GM19193 (cell line): ENCODE measurements at regions not wholly inside any gene's neighbourhood (a gene's known extent, or its start where the extent isn't known, plus 50 kb on each side); places are given as distances from the start of the nearest gene placed in this dataset.

ENCODE experiments used
- POLR2A ChIP-seq: IDR thresholded peaks from 4 replicates; pipeline ENCODE4 v1.6.1; 2011; ENCODE audit not compliant: insufficient read depth, insufficient read length; ENCODE audit errors: extremely low read depth

GRCh38 chr2:41717839-41718238, 330.0 kb upstream of the PKDCC start:
- no peak for TF ChIP-seq POLR2A

- TF ChIP-seq POLR2A = no peak
Measured at GRCh38 chr2:41718705-41719104, 329.1 kb upstream of the PKDCC start.

DNA sequence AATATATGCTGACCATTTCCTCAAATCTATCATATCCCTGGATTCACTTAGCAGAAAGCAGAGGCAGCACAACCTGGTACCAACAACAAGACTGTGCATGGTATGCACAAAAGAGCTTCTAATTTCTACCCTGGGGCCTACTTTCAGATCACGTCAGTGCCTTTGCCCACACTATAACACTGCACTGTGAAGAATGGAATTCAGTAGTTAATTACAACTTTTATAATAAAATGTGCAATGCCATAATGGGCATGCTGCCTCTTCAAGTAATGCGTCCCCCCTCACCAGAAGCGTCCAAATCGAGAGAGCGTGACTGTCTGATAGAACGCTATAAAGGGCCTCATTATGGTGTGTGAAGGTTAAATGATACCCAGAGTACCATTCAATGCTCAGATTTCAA, 328.1 kb upstream of the PKDCC start:
- no peak for TF ChIP-seq POLR2A

- no peak for TF ChIP-seq POLR2A
Measured at GRCh38 chr2:41720331-41721251, 327.2 kb upstream of the PKDCC start.

- TF ChIP-seq POLR2A = no peak
Measured at GRCh38 chr2:41722668-41723369, 325.0 kb upstream of the PKDCC start.

- no peak for TF ChIP-seq POLR2A
Measured at GRCh38 chr2:41723526-41723925, 324.3 kb upstream of the PKDCC start.

DNA sequence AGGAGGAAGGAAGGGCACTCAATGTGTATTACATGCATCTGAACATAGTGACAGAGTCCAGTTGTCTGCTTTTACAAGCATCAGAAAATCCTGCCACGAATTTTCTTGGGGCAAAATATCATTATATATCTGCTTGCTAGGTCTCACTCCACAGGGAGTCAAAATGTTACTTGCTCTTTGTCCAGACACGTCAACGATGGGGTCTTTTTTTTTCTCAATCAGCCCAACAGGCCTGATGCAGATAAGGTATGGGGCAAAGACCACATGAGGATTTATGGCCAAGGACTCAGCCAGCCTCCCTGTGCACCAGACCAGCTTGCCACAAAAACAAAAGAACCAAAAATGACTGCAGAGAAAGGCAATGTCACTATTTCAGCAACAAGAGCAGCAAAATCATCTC, 323.4 kb upstream of the PKDCC start:
- TF ChIP-seq POLR2A = no peak

- no peak for TF ChIP-seq POLR2A
Measured at GRCh38 chr2:41725901-41726300, 321.9 kb upstream of the PKDCC start.

GRCh38 chr2:41726364-41726763, 321.5 kb upstream of the PKDCC start:
- TF ChIP-seq POLR2A = no peak

GRCh38 chr2:41727152-41727551, 320.7 kb upstream of the PKDCC start:
- TF ChIP-seq POLR2A = no peak

DNA sequence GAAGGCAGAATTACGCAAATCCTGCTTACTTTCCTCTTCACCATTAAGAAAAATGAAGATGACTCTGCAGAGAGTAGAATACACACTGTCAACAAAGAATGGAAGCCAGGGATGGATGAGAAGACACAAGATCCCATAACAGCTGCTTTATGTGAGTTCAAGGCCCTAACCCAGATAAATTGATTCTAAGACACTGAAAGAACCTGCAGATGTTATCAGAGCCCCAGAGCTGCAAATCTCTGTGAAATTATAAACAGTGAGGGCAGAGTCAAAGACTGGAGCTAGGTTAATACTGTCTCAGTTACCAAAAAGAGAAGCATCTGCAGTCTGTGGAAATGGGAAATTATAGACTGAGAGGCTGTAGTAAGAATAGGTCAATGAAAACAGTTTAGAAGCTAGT, 320.1 kb upstream of the PKDCC start:
- no peak for TF ChIP-seq POLR2A

GRCh38 chr2:41728788-41729338, 319.0 kb upstream of the PKDCC start:
- no peak for TF ChIP-seq POLR2A

GRCh38 chr2:41729800-41730364, 317.9 kb upstream of the PKDCC start:
- TF ChIP-seq POLR2A = no peak

GRCh38 chr2:41735006-41735405, 312.8 kb upstream of the PKDCC start:
- TF ChIP-seq POLR2A = no peak

DNA sequence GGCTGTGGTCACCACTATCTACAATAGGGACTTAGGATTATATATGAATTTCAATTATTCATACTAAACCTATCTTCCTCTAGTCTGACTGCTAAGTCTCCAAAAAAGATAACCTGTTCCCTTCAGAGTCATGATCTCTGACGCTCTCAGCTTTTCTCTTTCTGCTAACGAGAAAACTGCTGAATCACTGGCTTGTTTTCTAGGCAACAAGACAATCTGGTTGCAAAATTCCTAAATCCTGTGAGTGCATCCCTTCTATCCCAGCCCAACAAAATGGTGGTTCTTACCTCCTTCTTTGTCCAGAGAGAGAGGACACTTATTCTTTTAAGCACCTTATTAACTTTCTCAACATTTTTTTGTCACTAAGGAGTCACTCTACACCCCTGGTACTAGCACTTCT, 312.3 kb upstream of the PKDCC start:
- no peak for TF ChIP-seq POLR2A

DNA sequence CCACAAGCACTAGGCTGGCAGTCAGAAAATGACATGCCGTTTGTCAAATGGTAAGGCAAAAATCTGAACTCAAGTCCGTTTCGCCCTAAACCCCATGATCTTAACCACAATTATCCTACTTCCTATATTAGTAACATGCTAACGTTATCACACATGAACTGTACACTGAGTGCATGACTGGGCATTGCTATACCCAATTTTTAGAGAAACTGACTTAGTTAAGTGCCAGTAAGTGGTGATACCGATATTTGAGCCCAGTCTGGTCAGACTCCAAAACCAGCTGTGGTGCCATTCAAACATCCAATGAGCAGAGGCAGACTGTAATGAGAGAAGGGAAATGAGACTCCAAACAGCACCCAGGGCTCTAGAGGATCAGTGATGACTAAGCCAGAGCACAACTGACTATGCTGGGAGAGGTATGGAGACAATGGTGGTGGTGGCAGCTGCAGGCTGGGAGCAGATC, 311.7 kb upstream of the PKDCC start:
- TF ChIP-seq POLR2A = no peak

GRCh38 chr2:41736586-41736985, 311.2 kb upstream of the PKDCC start:
- TF ChIP-seq POLR2A = no peak
